HL-60 (cell line): ENCODE measurements at regions not wholly inside any gene's neighbourhood (a gene's known extent, or its start where the extent isn't known, plus 50 kb on each side); places are given as distances from the start of the nearest gene placed in this dataset.

Source experiments
- DNase-seq, 2 experiments: peaks; one replicate each; pipeline ENCODE4 v3.0.0-alpha.2; 2010 to 2020; ENCODE audit warnings: low read depth in 1 of 2, low spot score in 1 of 2
- H3K27ac ChIP-seq: fragments of 250-450 bp; sonication (Bioruptor Pico); replicated peaks from 2 replicates; pipeline ENCODE4 v1.5.1; 2020; ENCODE audit warnings: mild to moderate bottlenecking, moderate library complexity
- H3K27me3 ChIP-seq: fragments of 250-450 bp; sonication (Bioruptor Pico); 2 replicates; pipeline ENCODE4 v1.5.1; 2021; ENCODE audit warnings: mild to moderate bottlenecking, moderate library complexity; ENCODE audit not compliant: insufficient read depth, poor library complexity, severe bottlenecking
- H3K4me3 ChIP-seq: replicated peaks from 2 replicates; pipeline ENCODE4 v1.5.1; 2011; ENCODE audit warnings: mild to moderate bottlenecking, control low read depth, low read length; ENCODE audit not compliant: insufficient read depth
- CTCF ChIP-seq: IDR thresholded peaks from one replicate; pipeline ENCODE4 v1.5.1; 2011; ENCODE audit warnings: low read length, control low read depth, inconsistent platforms; ENCODE audit not compliant: insufficient read depth
- GABPA ChIP-seq: IDR thresholded peaks from 2 replicates; pipeline ENCODE4 v1.6.1; 2012; ENCODE audit warnings: low read depth
- POLR2AphosphoS5 ChIP-seq: IDR thresholded peaks from 2 replicates; pipeline ENCODE4 v1.6.1; 2012; ENCODE audit warnings: low read depth
- REST ChIP-seq: IDR thresholded peaks from 2 replicates; pipeline ENCODE4 v1.6.1; 2012; ENCODE audit warnings: low read depth; ENCODE audit not compliant: insufficient replicate concordance
- SPI1 ChIP-seq: IDR thresholded peaks from 2 replicates; pipeline ENCODE4 v1.6.1; 2012; ENCODE audit warnings: low read depth, mild to moderate bottlenecking, borderline replicate concordance

GRCh38 chr15:91524534-91524933, 329.0 kb upstream of the SLCO3A1 start:
- Histone ChIP-seq H3K27me3 (no peaks in the 10 kb centered on the region), H3K27ac (no peak overlapping the region), H3K4me3 (no peak overlapping the region)
- no peak for DNase-seq
- TF ChIP-seq CTCF (no peak), SPI1 (no peak), REST (no peak), POLR2AphosphoS5 (no peak), GABPA (no peak)

GRCh38 chr15:91525751-91526150, 327.8 kb upstream of the SLCO3A1 start:
- H3K4me3 ChIP-seq, result no peak overlapping the region
- no peak for TF ChIP-seq REST
- TF ChIP-seq SPI1, result no peak
- TF ChIP-seq CTCF, result no peak
- TF ChIP-seq POLR2AphosphoS5, result no peak
- no peaks in the 10 kb centered on the region for H3K27me3 ChIP-seq
- no peak overlapping the region for H3K27ac ChIP-seq
- DNase-seq, result no peak

GRCh38 chr15:91526424-91526823, 327.1 kb upstream of the SLCO3A1 start:
- DNase-seq, result peak in 1 of 2 experiments; percentile 21
- no peak overlapping the region for H3K27ac ChIP-seq

More at GRCh38 chr15:91526424-91526823, 327.1 kb upstream of the SLCO3A1 start:
- TF ChIP-seq GABPA, result no peak
- no peak for TF ChIP-seq CTCF
- no peak for TF ChIP-seq REST
- no peak for TF ChIP-seq POLR2AphosphoS5
- TF ChIP-seq SPI1, result peak; percentile 82; the same call in 1 of the 2 replicates
- H3K4me3 ChIP-seq, result no peak overlapping the region
- H3K27me3 ChIP-seq, result no peaks in the 10 kb centered on the region
